ENCODE measurements at regions not wholly inside any gene's neighbourhood (a gene's known extent, or its start where the extent isn't known, plus 50 kb on each side); places are given as distances from the start of the nearest gene placed in this dataset.

GRCh38 chr7:97401398-97401797 lies 283.9 kb downstream of the SDHAF3 start:
- H3K36me3 ChIP-seq (ENCODE audit: control insufficient read depth in 4 of 4, insufficient read depth in 3 of 4, low read depth in 1 of 4, low read length in 3 of 4): no peaks in the 10 kb centered on the region
- DNase-seq (ENCODE audit: low spot score): no peak
- WGBS: 58% methylated on average over 5 of the region's 5 CpGs
- no peaks in the 10 kb centered on the region for H3K9me3 ChIP-seq (ENCODE audit: control insufficient read depth in 4 of 4, low read length in 3 of 4)
- H3K27me3 ChIP-seq (ENCODE audit: control insufficient read depth in 4 of 4, insufficient read depth in 4 of 4, low read length in 3 of 4): peaks cover 0 to 16% (median 0%) of the 10 kb centered on the region in 4 donors
- H3K4me3 ChIP-seq (ENCODE audit: low read depth in 1 of 3, low read length in 3 of 3): no peak overlapping the region
- no peak overlapping the region for H3K9ac ChIP-seq (ENCODE audit: low read depth in 1 of 2, low read length in 2 of 2)
- H3K4me1 ChIP-seq (ENCODE audit: control insufficient read depth in 4 of 4, insufficient read depth in 4 of 4, low read length in 3 of 4): no peaks in the 10 kb centered on the region
- H3K27ac ChIP-seq (ENCODE audit: low read depth in 1 of 2, low read length in 2 of 2): no peak overlapping the region
- TF ChIP-seq SP1 (IDR thresholded peaks at IDR 0.05) (no peak), JUND (IDR thresholded peaks at IDR 0.05) (no peak), HNF4A (conservative IDR thresholded peaks at IDR 0.05) (no peak), TAF1 (conservative IDR thresholded peaks at IDR 0.05) (no peak), RXRA (IDR thresholded peaks at IDR 0.05) (no peak), FOXA2 (IDR thresholded peaks at IDR 0.05) (no peak), NR2F2 (IDR thresholded peaks at IDR 0.05) (no peak), GABPA (IDR thresholded peaks at IDR 0.05 in 1 of 2, conservative IDR thresholded peaks at IDR 0.05 in 1 of 2) (no peak), RAD21 (IDR thresholded peaks at IDR 0.05) (no peak), EGR1 (IDR thresholded peaks at IDR 0.05; ENCODE audit: low read depth in 2 of 2) (no peak), YY1 (IDR thresholded peaks at IDR 0.05) (no peak), HNF4G (IDR thresholded peaks at IDR 0.05) (no peak), MAX (IDR thresholded peaks at IDR 0.05) (no peak), FOXA1 (IDR thresholded peaks at IDR 0.05) (no peak), REST (IDR thresholded peaks at IDR 0.05) (no peak)
- TF ChIP-seq, protein P1, sequence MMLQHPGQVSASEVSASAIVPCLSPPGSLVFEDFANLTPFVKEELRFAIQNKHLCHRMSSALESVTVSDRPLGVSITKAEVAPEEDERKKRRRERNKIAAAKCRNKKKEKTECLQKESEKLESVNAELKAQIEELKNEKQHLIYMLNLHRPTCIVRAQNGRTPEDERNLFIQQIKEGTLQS (IDR thresholded peaks at IDR 0.05): no peak
- TF ChIP-seq, protein P2, sequence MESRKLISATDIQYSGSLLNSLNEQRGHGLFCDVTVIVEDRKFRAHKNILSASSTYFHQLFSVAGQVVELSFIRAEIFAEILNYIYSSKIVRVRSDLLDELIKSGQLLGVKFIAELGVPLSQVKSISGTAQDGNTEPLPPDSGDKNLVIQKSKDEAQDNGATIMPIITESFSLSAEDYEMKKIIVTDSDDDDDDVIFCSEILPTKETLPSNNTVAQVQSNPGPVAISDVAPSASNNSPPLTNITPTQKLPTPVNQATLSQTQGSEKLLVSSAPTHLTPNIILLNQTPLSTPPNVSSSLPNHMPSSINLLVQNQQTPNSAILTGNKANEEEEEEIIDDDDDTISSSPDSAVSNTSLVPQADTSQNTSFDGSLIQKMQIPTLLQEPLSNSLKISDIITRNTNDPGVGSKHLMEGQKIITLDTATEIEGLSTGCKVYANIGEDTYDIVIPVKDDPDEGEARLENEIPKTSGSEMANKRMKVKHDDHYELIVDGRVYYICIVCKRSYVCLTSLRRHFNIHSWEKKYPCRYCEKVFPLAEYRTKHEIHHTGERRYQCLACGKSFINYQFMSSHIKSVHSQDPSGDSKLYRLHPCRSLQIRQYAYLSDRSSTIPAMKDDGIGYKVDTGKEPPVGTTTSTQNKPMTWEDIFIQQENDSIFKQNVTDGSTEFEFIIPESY (IDR thresholded peaks at IDR 0.05): no peak
- TF ChIP-seq, protein P3, sequence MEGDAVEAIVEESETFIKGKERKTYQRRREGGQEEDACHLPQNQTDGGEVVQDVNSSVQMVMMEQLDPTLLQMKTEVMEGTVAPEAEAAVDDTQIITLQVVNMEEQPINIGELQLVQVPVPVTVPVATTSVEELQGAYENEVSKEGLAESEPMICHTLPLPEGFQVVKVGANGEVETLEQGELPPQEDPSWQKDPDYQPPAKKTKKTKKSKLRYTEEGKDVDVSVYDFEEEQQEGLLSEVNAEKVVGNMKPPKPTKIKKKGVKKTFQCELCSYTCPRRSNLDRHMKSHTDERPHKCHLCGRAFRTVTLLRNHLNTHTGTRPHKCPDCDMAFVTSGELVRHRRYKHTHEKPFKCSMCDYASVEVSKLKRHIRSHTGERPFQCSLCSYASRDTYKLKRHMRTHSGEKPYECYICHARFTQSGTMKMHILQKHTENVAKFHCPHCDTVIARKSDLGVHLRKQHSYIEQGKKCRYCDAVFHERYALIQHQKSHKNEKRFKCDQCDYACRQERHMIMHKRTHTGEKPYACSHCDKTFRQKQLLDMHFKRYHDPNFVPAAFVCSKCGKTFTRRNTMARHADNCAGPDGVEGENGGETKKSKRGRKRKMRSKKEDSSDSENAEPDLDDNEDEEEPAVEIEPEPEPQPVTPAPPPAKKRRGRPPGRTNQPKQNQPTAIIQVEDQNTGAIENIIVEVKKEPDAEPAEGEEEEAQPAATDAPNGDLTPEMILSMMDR (IDR thresholded peaks at IDR 0.05; ENCODE audit: low read depth, low read length, missing input control): no peak

Data from liver (tissue), 8 donors.